ENCODE measurements at regions not wholly inside any gene's neighbourhood (a gene's known extent, or its start where the extent isn't known, plus 50 kb on each side); places are given as distances from the start of the nearest gene placed in this dataset.

DNA sequence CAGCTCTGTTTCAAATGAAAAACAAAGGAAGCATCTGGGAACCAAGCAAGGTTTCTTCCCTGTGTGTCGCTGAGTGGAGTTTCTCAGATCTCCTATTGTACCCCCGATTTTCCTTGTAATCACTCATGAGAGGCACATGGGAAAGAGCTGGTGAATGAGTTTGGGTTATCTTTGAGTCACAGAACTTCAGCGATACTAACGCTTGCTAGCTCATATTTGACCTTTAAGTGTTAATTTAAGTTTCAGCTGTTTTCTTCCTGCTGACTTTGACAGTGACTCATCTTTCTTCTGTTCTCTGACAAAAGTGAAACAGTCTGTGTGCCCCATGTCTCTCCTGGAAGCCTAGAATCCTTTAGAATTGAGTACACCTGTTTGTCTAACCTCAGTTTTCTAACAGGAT is 261.1 kb upstream of the RGS17 start:
- H3K4me1 ChIP-seq: no peaks in the 10 kb centered on the region
- no peaks in the 10 kb centered on the region for H3K27me3 ChIP-seq
- no peak overlapping the region for H3K27ac ChIP-seq
- no peaks in the 10 kb centered on the region for H3K9me3 ChIP-seq
- intact Hi-C loops (cut with DNase I): no loop called here
- no peaks in the 10 kb centered on the region for H3K36me3 ChIP-seq
- 42% methylated on average over 4 of the region's 4 CpGs for WGBS (ENCODE audit: insufficient coverage, low coverage, low lambda C conversion rate, missing lambda C conversion rate)
- DNase-seq: no peak
- no peak for ATAC-seq
- no peak for TF ChIP-seq POLR2A (IDR thresholded peaks at IDR 0.05)
- TF ChIP-seq, protein P1, sequence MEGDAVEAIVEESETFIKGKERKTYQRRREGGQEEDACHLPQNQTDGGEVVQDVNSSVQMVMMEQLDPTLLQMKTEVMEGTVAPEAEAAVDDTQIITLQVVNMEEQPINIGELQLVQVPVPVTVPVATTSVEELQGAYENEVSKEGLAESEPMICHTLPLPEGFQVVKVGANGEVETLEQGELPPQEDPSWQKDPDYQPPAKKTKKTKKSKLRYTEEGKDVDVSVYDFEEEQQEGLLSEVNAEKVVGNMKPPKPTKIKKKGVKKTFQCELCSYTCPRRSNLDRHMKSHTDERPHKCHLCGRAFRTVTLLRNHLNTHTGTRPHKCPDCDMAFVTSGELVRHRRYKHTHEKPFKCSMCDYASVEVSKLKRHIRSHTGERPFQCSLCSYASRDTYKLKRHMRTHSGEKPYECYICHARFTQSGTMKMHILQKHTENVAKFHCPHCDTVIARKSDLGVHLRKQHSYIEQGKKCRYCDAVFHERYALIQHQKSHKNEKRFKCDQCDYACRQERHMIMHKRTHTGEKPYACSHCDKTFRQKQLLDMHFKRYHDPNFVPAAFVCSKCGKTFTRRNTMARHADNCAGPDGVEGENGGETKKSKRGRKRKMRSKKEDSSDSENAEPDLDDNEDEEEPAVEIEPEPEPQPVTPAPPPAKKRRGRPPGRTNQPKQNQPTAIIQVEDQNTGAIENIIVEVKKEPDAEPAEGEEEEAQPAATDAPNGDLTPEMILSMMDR (IDR thresholded peaks at IDR 0.05): no peak
- H3K4me3 ChIP-seq: no peak overlapping the region

DNA sequence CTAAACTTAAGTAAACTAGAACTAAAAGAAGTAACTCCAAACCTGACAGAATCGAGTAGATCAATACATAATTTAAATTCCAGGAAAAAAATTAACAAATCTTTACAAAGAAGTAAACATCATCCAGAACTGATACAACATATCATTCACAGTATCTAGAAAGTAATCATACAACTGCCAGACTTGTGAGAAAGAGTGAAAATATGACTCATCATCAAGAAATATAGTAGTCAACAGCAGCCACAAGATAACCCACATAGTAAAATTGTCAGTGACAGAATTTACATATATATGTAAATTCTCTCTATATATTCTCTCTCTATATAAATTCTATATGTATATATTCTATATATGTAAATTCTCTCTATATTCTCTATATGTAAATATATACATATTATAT is 242.8 kb upstream of the RGS17 start:
- DNase-seq (no peak), ATAC-seq (no peak)
- H3K4me1 ChIP-seq: no peaks in the 10 kb centered on the region
- no peak overlapping the region for H3K4me3 ChIP-seq
- no peak for TF ChIP-seq POLR2A (IDR thresholded peaks at IDR 0.05)
- TF ChIP-seq, protein P1 (IDR thresholded peaks at IDR 0.05): no peak
- H3K9me3 ChIP-seq: no peaks in the 10 kb centered on the region
- no peaks in the 10 kb centered on the region for H3K27me3 ChIP-seq
- intact Hi-C loops (cut with DNase I): no loop called here
- H3K36me3 ChIP-seq: no peaks in the 10 kb centered on the region
- WGBS (ENCODE audit: insufficient coverage, low coverage, low lambda C conversion rate, missing lambda C conversion rate): 41% methylated on average over 1 of the region's 1 CpG
- no peak overlapping the region for H3K27ac ChIP-seq

DNA sequence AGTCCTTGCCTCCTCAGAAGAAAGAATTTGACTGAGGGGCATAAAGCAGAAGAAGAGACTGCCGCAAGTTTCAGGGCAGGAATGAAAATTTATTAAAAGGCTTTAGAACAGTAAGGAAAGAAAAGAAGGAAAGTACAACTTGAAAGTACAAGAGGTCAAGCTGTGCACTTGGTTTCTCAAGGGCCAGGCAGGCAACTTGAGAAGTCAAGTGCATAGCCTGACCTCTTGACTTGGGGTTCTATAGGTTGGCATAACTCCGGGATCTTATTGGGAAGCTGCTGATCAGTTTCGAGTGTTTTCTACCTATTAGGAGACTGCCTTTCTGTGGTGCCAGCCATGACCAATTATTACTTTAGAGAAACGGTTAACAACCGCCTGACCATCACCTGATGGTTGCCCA is 237.0 kb upstream of the RGS17 start:
- no peaks in the 10 kb centered on the region for H3K4me1 ChIP-seq
- no peaks in the 10 kb centered on the region for H3K9me3 ChIP-seq
- H3K27me3 ChIP-seq: no peaks in the 10 kb centered on the region
- 51% methylated on average over 5 of the region's 5 CpGs for WGBS (ENCODE audit: insufficient coverage, low coverage, low lambda C conversion rate, missing lambda C conversion rate)
- H3K4me3 ChIP-seq: no peak overlapping the region
- ATAC-seq (no peak), DNase-seq (no peak)
- no peak overlapping the region for H3K27ac ChIP-seq
- no peaks in the 10 kb centered on the region for H3K36me3 ChIP-seq
- no peak for TF ChIP-seq POLR2A (IDR thresholded peaks at IDR 0.05)
- TF ChIP-seq, protein P1 (IDR thresholded peaks at IDR 0.05): no peak
- intact Hi-C loops (cut with DNase I): no loop called here

DNA sequence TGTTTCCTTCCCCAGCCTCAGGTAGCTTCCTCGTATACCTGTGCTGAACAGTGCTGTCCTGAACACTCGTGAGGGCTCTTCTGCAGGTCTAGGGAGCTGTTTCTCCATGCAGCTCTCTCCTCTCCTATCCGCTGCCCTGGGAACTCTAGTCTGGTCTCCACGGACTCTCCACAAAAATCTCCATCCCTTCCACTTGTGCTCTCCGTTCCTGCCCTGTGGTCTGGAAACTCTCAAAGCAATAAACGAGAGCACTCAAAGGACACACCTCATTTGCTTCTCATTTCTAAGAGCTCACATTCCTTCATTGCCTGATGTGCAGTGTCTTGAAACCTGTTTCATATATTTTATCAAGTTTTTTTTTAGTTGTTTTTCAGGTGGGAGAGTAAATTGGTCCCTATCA is 235.9 kb upstream of the RGS17 start:
- TF ChIP-seq, protein P1 (IDR thresholded peaks at IDR 0.05): no peak
- no peak for TF ChIP-seq POLR2A (IDR thresholded peaks at IDR 0.05)
- no peak overlapping the region for H3K4me3 ChIP-seq
- no peaks in the 10 kb centered on the region for H3K27me3 ChIP-seq
- H3K36me3 ChIP-seq: no peaks in the 10 kb centered on the region
- no peak for ATAC-seq
- no peak for DNase-seq
- no peaks in the 10 kb centered on the region for H3K9me3 ChIP-seq
- no peak overlapping the region for H3K27ac ChIP-seq
- 42% methylated on average over 4 of the region's 6 CpGs for WGBS (ENCODE audit: insufficient coverage, low coverage, low lambda C conversion rate, missing lambda C conversion rate)
- no peaks in the 10 kb centered on the region for H3K4me1 ChIP-seq
- intact Hi-C loops (cut with DNase I): no loop called here

DNA sequence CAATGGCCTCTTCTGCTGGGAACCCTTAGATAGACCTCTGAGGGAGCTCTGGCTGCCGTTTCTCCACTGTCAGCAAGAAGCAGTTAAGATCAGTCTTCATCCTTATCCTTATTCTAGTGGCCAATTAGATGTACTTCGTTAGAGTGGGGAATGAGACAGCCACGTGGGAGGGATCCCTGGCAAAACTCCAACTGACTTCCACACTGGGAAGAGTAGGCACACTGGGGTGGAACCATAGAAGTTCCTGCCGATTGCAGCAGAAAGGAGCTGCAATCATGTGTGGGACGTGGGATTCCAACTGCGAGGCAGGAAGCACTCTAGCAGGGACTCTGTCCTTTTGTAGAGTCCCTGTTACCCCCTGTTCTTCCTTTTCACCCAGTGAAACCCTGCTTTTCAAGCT is 226.3 kb upstream of the RGS17 start:
- Histone ChIP-seq H3K27me3 (no peaks in the 10 kb centered on the region), H3K9me3 (no peaks in the 10 kb centered on the region), H3K4me3 (no peak overlapping the region), H3K27ac (no peak overlapping the region), H3K36me3 (no peaks in the 10 kb centered on the region), H3K4me1 (no peaks in the 10 kb centered on the region)
- TF ChIP-seq, protein P1 (IDR thresholded peaks at IDR 0.05): no peak
- no peak for TF ChIP-seq POLR2A (IDR thresholded peaks at IDR 0.05)
- ATAC-seq (no peak), DNase-seq (no peak)
- intact Hi-C loops (cut with DNase I): no loop called here
- 39% methylated on average over 6 of the region's 6 CpGs for WGBS (ENCODE audit: insufficient coverage, low coverage, low lambda C conversion rate, missing lambda C conversion rate)

Measured in right lobe of liver (tissue), 6 donors.